Upper lobe of left lung (tissue), 4 donors: ENCODE measurements at regions not wholly inside any gene's neighbourhood (a gene's known extent, or its start where the extent isn't known, plus 50 kb on each side); places are given as distances from the start of the nearest gene placed in this dataset.

Experiments
- CTCF ChIP-seq, 6 experiments: fragments of 450-650 bp in 4 of 6; fragments of 200-600 bp in 2 of 6; sonication (generic) in 2 of 6; IDR thresholded peaks; one replicate each; pipeline ENCODE4 v1.5.1; 2016 to 2019; ENCODE audit warnings: antibody characterized with exemption in 6 of 6
- EP300 ChIP-seq, 4 donors: sonication (generic); formaldehyde crosslinking; IDR thresholded peaks; one replicate each; pipeline ENCODE4 v1.5.1; 2017; ENCODE audit warnings: antibody characterized with exemption in 4 of 4, control low read depth in 2 of 4
- POLR2A ChIP-seq, 4 donors: fragments of 450-650 bp; IDR thresholded peaks; one replicate each; pipeline ENCODE4 v1.5.1; 2016 to 2017; ENCODE audit warnings: antibody characterized with exemption in 4 of 4, mild to moderate bottlenecking in 2 of 4
- POLR2AphosphoS5 ChIP-seq, 2 donors: sonication (generic); formaldehyde crosslinking; IDR thresholded peaks; one replicate each; pipeline ENCODE4 v1.5.1; 2017; ENCODE audit warnings: antibody characterized with exemption in 2 of 2

- TF ChIP-seq CTCF (IDR thresholded peaks at IDR 0.05) (no peak), POLR2AphosphoS5 (IDR thresholded peaks at IDR 0.05) (no peak), EP300 (IDR thresholded peaks at IDR 0.05) (no peak), POLR2A (IDR thresholded peaks at IDR 0.05) (no peak)
Observed at GRCh38 chr7:115252461-115252860, 330.6 kb downstream of the MDFIC start.
